MCF 10A (cell line): ENCODE measurements at regions not wholly inside any gene's neighbourhood (a gene's known extent, or its start where the extent isn't known, plus 50 kb on each side); places are given as distances from the start of the nearest gene placed in this dataset.

ENCODE experiments used
- BruUV-seq: library from RNA; stranded (reverse); fragments of 400-500 nt; replicated peaks from 2 replicates; lab custom pipeline; 2021; lab: Mats Ljungman, UMichigan
- CTCF ChIA-PET: fragments of 300-600 bp; sonication (Branson Sonifier 250); formaldehyde crosslinking; extraction: SDS; loops from one replicate; lab custom pipeline; 2021; ENCODE audit warnings: antibody characterized with exemption, inconsistent platforms; lab: Yijun Ruan, JAX
- POLR2A ChIA-PET: fragments of 300-600, 350-650 bp; sonication (Branson Sonifier 250); formaldehyde crosslinking; extraction: SDS; loops from one replicate; lab custom pipeline; 2020; ENCODE audit warnings: antibody characterized with exemption, inconsistent platforms; lab: Yijun Ruan, JAX
- DNase-seq: peaks from one replicate; pipeline ENCODE4 v3.0.0-alpha.2; 2018; ENCODE audit not compliant: unreplicated experiment
- H3K27ac Mint-ChIP-seq: one replicate; pipeline ENCODE4 v1.8.0; 2022; ENCODE audit warnings: mild to moderate bottlenecking, low read depth, mixed read lengths; ENCODE audit not compliant: unreplicated experiment
- H3K27me3 Mint-ChIP-seq: one replicate; pipeline ENCODE4 v1.8.0; 2022; ENCODE audit warnings: mixed read lengths; ENCODE audit not compliant: insufficient read depth, unreplicated experiment
- H3K36me3 Mint-ChIP-seq: one replicate; pipeline ENCODE4 v1.8.0; 2022; ENCODE audit warnings: mild to moderate bottlenecking, moderate library complexity, mixed read lengths; ENCODE audit not compliant: insufficient read depth, unreplicated experiment
- H3K4me1 Mint-ChIP-seq: one replicate; pipeline ENCODE4 v1.8.0; 2022; ENCODE audit warnings: mixed read lengths; ENCODE audit not compliant: insufficient read depth, unreplicated experiment
- H3K4me3 Mint-ChIP-seq: one replicate; pipeline ENCODE4 v1.8.0; 2022; ENCODE audit warnings: mild to moderate bottlenecking, moderate library complexity, mixed read lengths; ENCODE audit not compliant: unreplicated experiment
- H3K9me3 Mint-ChIP-seq: one replicate; pipeline ENCODE4 v1.8.0; 2022; ENCODE audit warnings: mixed read lengths; ENCODE audit not compliant: unreplicated experiment
- CTCF ChIP-seq: fragments of 200-600 bp; IDR thresholded peaks from one replicate; pipeline ENCODE4 v1.8.0; 2022; ENCODE audit warnings: antibody characterized with exemption, mild to moderate bottlenecking; ENCODE audit not compliant: unreplicated experiment
- intact Hi-C: fragments of 100-400 bp; cut with micrococcal nuclease; formaldehyde crosslinking; loops from 2 replicates; pipeline ENCODE4 v1.14.1; 2022

DNA sequence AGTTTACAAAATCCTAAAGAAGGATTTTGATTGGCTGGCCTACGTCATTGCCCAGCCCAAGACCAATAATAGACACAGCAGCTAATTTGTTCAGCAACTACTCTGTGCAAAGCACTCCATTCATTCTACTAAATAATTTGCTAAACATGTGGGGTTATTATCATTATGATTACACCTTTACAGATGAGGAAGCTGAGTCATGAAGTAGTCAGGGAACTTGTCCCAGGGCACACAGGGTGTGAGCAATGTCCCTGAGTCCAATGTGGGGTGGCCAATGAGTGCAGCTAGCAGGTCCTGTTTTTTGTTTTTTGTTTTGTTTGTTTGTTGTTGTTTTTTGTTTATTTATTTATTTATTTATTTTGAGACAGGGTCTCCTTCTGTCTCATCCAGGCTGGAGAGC lies 183.6 kb downstream of the ABHD5 start:
- ChIA-PET POLR2A (no interaction called here), CTCF (no interaction called here)
- H3K27me3 Mint-ChIP-seq, result no peaks in the 10 kb centered on the region
- H3K36me3 Mint-ChIP-seq, result no peaks in the 10 kb centered on the region
- intact Hi-C loops, result loop anchor here (5.0 to 10.0 kb wide), 3 partner anchors 107 to 883 kb away; no protein-coding TSS in a partner anchor
- H3K9me3 Mint-ChIP-seq, result no peaks in the 10 kb centered on the region
- no peak for TF ChIP-seq CTCF
- H3K4me1 Mint-ChIP-seq, result peaks cover 49% of the 10 kb centered on the region
- H3K4me3 Mint-ChIP-seq, result no peak overlapping the region
- H3K27ac Mint-ChIP-seq, result peak overlapping the region; percentile 22
- DNase-seq, result no peak
- BruUV-seq, result no TSS peak

- CTCF ChIA-PET, result no interaction called here
- no peak overlapping the region for H3K4me3 Mint-ChIP-seq
- H3K36me3 Mint-ChIP-seq, result no peaks in the 10 kb centered on the region
- TF ChIP-seq CTCF, result no peak
- no peak for DNase-seq
- peak overlapping the region; percentile 22 for H3K27ac Mint-ChIP-seq
- no peaks in the 10 kb centered on the region for H3K27me3 Mint-ChIP-seq
- POLR2A ChIA-PET, result no interaction called here
- intact Hi-C loops, result loop anchor here (5.0 to 10.0 kb wide), 3 partner anchors 107 to 883 kb away; no protein-coding TSS in a partner anchor
- peaks cover 45% of the 10 kb centered on the region for H3K4me1 Mint-ChIP-seq
- no peaks in the 10 kb centered on the region for H3K9me3 Mint-ChIP-seq
- BruUV-seq, result no TSS peak
Measured at GRCh38 chr3:43874731-43875130, 184.0 kb downstream of the ABHD5 start.

DNA sequence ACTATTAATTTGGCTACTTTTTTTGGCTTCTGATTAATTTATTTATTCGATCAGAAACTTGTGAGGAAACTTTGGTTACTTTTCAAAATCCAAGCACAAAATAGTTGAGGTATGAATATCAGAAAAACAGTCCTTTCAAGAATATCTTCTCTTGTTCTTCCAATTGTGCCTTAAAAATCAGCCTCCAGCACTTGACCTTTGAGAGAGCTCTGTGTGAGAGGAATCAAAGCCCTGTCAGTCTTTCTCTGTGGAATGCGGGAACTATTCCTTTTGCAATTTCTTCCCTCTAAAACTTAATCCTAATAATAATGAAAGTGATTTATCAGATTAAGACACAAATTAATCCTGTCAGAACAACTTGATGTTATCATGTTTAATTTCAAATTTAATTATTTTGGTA lies 185.9 kb downstream of the ABHD5 start:
- no peak for TF ChIP-seq CTCF

GRCh38 chr3:43879166-43879565 lies 188.4 kb downstream of the ABHD5 start:
- Mint-ChIP-seq H3K4me1 (peaks cover 1% of the 10 kb centered on the region), H3K36me3 (no peaks in the 10 kb centered on the region), H3K4me3 (no peak overlapping the region), H3K27ac (no peak overlapping the region), H3K27me3 (no peaks in the 10 kb centered on the region), H3K9me3 (no peaks in the 10 kb centered on the region)
- ChIA-PET CTCF (interaction anchor here (0.6 to 0.8 kb wide), 3 partner anchors 11 to 1120 kb away, joined by 3 to 4 read pairs (median 3); no protein-coding TSS in a partner anchor), POLR2A (no interaction called here)
- intact Hi-C loops, result loop anchor here (1.0 to 10.0 kb wide), 2 partner anchors 186 to 319 kb away; no protein-coding TSS in a partner anchor
- no TSS peak for BruUV-seq
- DNase-seq, result peak; percentile 50
- TF ChIP-seq CTCF, result peak; percentile 8

More for the DNA sequence above, 185.9 kb downstream of the ABHD5 start:
- H3K36me3 Mint-ChIP-seq, result no peaks in the 10 kb centered on the region
- no peaks in the 10 kb centered on the region for H3K27me3 Mint-ChIP-seq
- CTCF ChIA-PET, result interaction anchor here (0.6 to 1.0 kb wide), 2 partner anchors 12 to 50 kb away, joined by 3 read pairs; no protein-coding TSS in a partner anchor
- no TSS peak for BruUV-seq
- no peak overlapping the region for H3K4me3 Mint-ChIP-seq
- intact Hi-C loops, result loop anchor here (10.0 kb wide), 1 partner anchor 188 kb away; no protein-coding TSS in a partner anchor
- POLR2A ChIA-PET, result no interaction called here
- H3K27ac Mint-ChIP-seq, result no peak overlapping the region
- no peak for DNase-seq
- H3K4me1 Mint-ChIP-seq, result peaks cover 26% of the 10 kb centered on the region
- no peaks in the 10 kb centered on the region for H3K9me3 Mint-ChIP-seq
